Common myeloid progenitor, CD34-positive (primary cell): ENCODE measurements at regions not wholly inside any gene's neighbourhood (a gene's known extent, or its start where the extent isn't known, plus 50 kb on each side); places are given as distances from the start of the nearest gene placed in this dataset.

Experiments
- CTCF ChIA-PET: fragments of 350-600 bp; sonication (Branson Sonifier 250); formaldehyde crosslinking; loops from one replicate; lab custom pipeline; 2021; ENCODE audit warnings: antibody characterized with exemption; lab: Charles Lee
- POLR2A ChIA-PET: fragments of 350-600 bp; sonication (Branson Sonifier 250); formaldehyde crosslinking; loops from one replicate; lab custom pipeline; 2021; ENCODE audit warnings: antibody characterized with exemption; lab: Charles Lee
- DNase-seq, 3 donors: peaks; one replicate each; pipeline versions ENCODE4 v3.0.0 to v3.0.0-alpha.2; 2013
- H3K27ac ChIP-seq, 2 experiments: 1 replicate in 1 of 2; 2 replicates in 1 of 2; pipeline ENCODE4 v1.7.0; 2013; ENCODE audit warnings: inconsistent platforms in 2 of 2, low read length in 2 of 2, mild to moderate bottlenecking in 2 of 2, low read depth in 1 of 2, moderate library complexity in 1 of 2; ENCODE audit not compliant: severe bottlenecking in 2 of 2, insufficient read depth in 1 of 2, poor library complexity in 1 of 2
- H3K27me3 ChIP-seq, 5 experiments: replicated peaks in 2 of 5; 1 replicate in 3 of 5; 2 replicates in 2 of 5; pipeline versions ENCODE4 v1.6.1 to v1.7.0; 2013; ENCODE audit warnings: low read length in 4 of 5, mild to moderate bottlenecking in 2 of 5, moderate library complexity in 2 of 5, inconsistent platforms in 1 of 5; ENCODE audit not compliant: insufficient read depth in 5 of 5, control insufficient read depth in 4 of 5
- H3K36me3 ChIP-seq, 4 experiments: 1 replicate in 2 of 4; 2 replicates in 2 of 4; pipeline versions ENCODE4 v1.6.1 to v1.7.0; 2013; ENCODE audit warnings: low read length in 3 of 4, control low read depth in 1 of 4, mild to moderate bottlenecking in 1 of 4; ENCODE audit not compliant: control insufficient read depth in 4 of 4, insufficient read depth in 4 of 4
- H3K4me1 ChIP-seq, 4 experiments: 1 replicate in 3 of 4; 2 replicates in 1 of 4; pipeline versions ENCODE4 v1.6.1 to v1.7.1; 2013; ENCODE audit warnings: low read length in 3 of 4, mild to moderate bottlenecking in 3 of 4, control low read depth in 1 of 4, inconsistent platforms in 1 of 4, moderate library complexity in 1 of 4; ENCODE audit not compliant: control insufficient read depth in 4 of 4, insufficient read depth in 4 of 4; ENCODE audit errors: control extremely low read depth in 1 of 4
- H3K4me3 ChIP-seq, 7 experiments: 1 replicate in 4 of 7; 2 replicates in 3 of 7; pipeline versions ENCODE4 v1.5.1 to v1.7.0; 2013; ENCODE audit warnings: mild to moderate bottlenecking in 7 of 7, low read length in 6 of 7, moderate library complexity in 6 of 7, inconsistent platforms in 2 of 7, low read depth in 2 of 7, control low read depth in 1 of 7; ENCODE audit not compliant: insufficient read depth in 4 of 7, control insufficient read depth in 1 of 7; ENCODE audit errors: extremely low read depth in 1 of 7
- H3K9me3 ChIP-seq, 5 experiments: 1 replicate in 4 of 5; 2 replicates in 1 of 5; pipeline versions ENCODE4 v1.6.1 to v1.7.1; 2013; ENCODE audit warnings: low read length in 4 of 5, mild to moderate bottlenecking in 2 of 5, inconsistent platforms in 1 of 5, low read depth in 1 of 5, moderate library complexity in 1 of 5; ENCODE audit not compliant: control insufficient read depth in 4 of 5, insufficient read depth in 2 of 5; ENCODE audit errors: control extremely low read depth in 1 of 5
- WGBS: methylation state at CpG from one replicate; pipeline ENCODE4 v1.1.5; 2013; ENCODE audit not compliant: insufficient coverage; 5-methylcytosine and 5-hydroxymethylcytosine counted together

- peaks cover 0 to 11% (median 0%) of the 10 kb centered on the region in 4 experiments for H3K4me1 ChIP-seq
- no peaks in the 10 kb centered on the region for H3K27me3 ChIP-seq
- CTCF ChIA-PET = no interaction called here
- POLR2A ChIA-PET = no interaction called here
- no peaks in the 10 kb centered on the region for H3K9me3 ChIP-seq
- no peak overlapping the region for H3K27ac ChIP-seq
- no peaks in the 10 kb centered on the region for H3K36me3 ChIP-seq
- H3K4me3 ChIP-seq = no peak overlapping the region
- DNase-seq = no peak
- no CpG with 5 or more reads among the region's 5 CpGs for WGBS
These were observed 93.2 kb upstream of the TNFSF4 start for GRCh38 chr1:173300061-173301044.

GRCh38 chr1:173301507-173301906 is 94.4 kb upstream of the TNFSF4 start:
- POLR2A ChIA-PET = no interaction called here
- Histone ChIP-seq H3K4me1 (peaks cover 0 to 11% (median 0%) of the 10 kb centered on the region in 4 experiments), H3K9me3 (peaks cover 0 to 1% (median 0%) of the 10 kb centered on the region in 5 experiments), H3K36me3 (no peaks in the 10 kb centered on the region), H3K27me3 (no peaks in the 10 kb centered on the region), H3K27ac (no peak overlapping the region), H3K4me3 (no peak overlapping the region)
- no CpG with 5 or more reads among the region's 1 CpG for WGBS
- CTCF ChIA-PET = interaction anchor here (0.6 kb wide), 1 partner anchor 808 kb away, joined by 4 read pairs; no protein-coding TSS in a partner anchor
- no peak for DNase-seq

GRCh38 chr1:173302366-173302765 is 95.2 kb upstream of the TNFSF4 start:
- no peaks in the 10 kb centered on the region for H3K36me3 ChIP-seq
- H3K4me1 ChIP-seq = peaks cover 0 to 11% (median 0%) of the 10 kb centered on the region in 4 experiments
- POLR2A ChIA-PET = no interaction called here
- CTCF ChIA-PET = interaction anchor here (0.8 kb wide), 1 partner anchor 44 kb away, joined by 3 read pairs; no protein-coding TSS in a partner anchor
- DNase-seq = no peak
- no peaks in the 10 kb centered on the region for H3K27me3 ChIP-seq
- no peak overlapping the region for H3K27ac ChIP-seq
- peaks cover 0 to 2% (median 0%) of the 10 kb centered on the region in 5 experiments for H3K9me3 ChIP-seq
- no peak overlapping the region for H3K4me3 ChIP-seq
- WGBS = no CpG with 5 or more reads among the region's 1 CpG

- H3K4me3 ChIP-seq = no peak overlapping the region
- POLR2A ChIA-PET = no interaction called here
- no peak overlapping the region for H3K27ac ChIP-seq
- H3K36me3 ChIP-seq = no peaks in the 10 kb centered on the region
- CTCF ChIA-PET = interaction anchor here (0.8 kb wide), 1 partner anchor 45 kb away, joined by 3 read pairs; no protein-coding TSS in a partner anchor
- 89% methylated on average over 1 of the region's 8 CpGs for WGBS
- DNase-seq = peak in 1 of 3 donors; percentile 3
- H3K27me3 ChIP-seq = no peaks in the 10 kb centered on the region
- H3K9me3 ChIP-seq = peaks cover 0 to 2% (median 0%) of the 10 kb centered on the region in 5 experiments
- H3K4me1 ChIP-seq = peaks cover 0 to 5% (median 0%) of the 10 kb centered on the region in 4 experiments
These were observed 96.0 kb upstream of the TNFSF4 start for GRCh38 chr1:173302890-173303829.

GRCh38 chr1:173303984-173304383 is 96.9 kb upstream of the TNFSF4 start:
- H3K4me3 ChIP-seq = no peak overlapping the region
- H3K27ac ChIP-seq = no peak overlapping the region
- peaks cover 0 to 7% (median 0%) of the 10 kb centered on the region in 5 experiments for H3K9me3 ChIP-seq
- no peaks in the 10 kb centered on the region for H3K27me3 ChIP-seq
- CTCF ChIA-PET = no interaction called here
- H3K4me1 ChIP-seq = peaks cover 0 to 5% (median 0%) of the 10 kb centered on the region in 4 experiments
- POLR2A ChIA-PET = no interaction called here
- H3K36me3 ChIP-seq = no peaks in the 10 kb centered on the region
- no peak for DNase-seq
- no CpG with 5 or more reads among the region's 1 CpG for WGBS

GRCh38 chr1:173304529-173305227 is 97.5 kb upstream of the TNFSF4 start:
- 100% methylated on average over 1 of the region's 1 CpG for WGBS
- ChIA-PET POLR2A (no interaction called here), CTCF (no interaction called here)
- H3K4me3 ChIP-seq = no peak overlapping the region
- no peak for DNase-seq
- no peaks in the 10 kb centered on the region for H3K27me3 ChIP-seq
- H3K4me1 ChIP-seq = peaks cover 0 to 5% (median 0%) of the 10 kb centered on the region in 4 experiments
- H3K27ac ChIP-seq = no peak overlapping the region
- H3K9me3 ChIP-seq = peaks cover 0 to 7% (median 0%) of the 10 kb centered on the region in 5 experiments
- H3K36me3 ChIP-seq = no peaks in the 10 kb centered on the region
